ENCODE measurements at regions not wholly inside any gene's neighbourhood (a gene's known extent, or its start where the extent isn't known, plus 50 kb on each side); places are given as distances from the start of the nearest gene placed in this dataset.

GRCh38 chr16:79865918-79866317 lies 265.4 kb upstream of the MAF start:
- DNase-seq (ENCODE audit: low read depth in 2 of 2) = no peak

- no peak for DNase-seq (ENCODE audit: low read depth in 2 of 2)
These were observed 264.3 kb upstream of the MAF start for GRCh38 chr16:79864781-79865391.

- DNase-seq (ENCODE audit: low read depth in 2 of 2) = no peak
These were observed 263.7 kb upstream of the MAF start for GRCh38 chr16:79864032-79864780.

GRCh38 chr16:79863128-79864031 lies 262.8 kb upstream of the MAF start:
- no peak for DNase-seq (ENCODE audit: low read depth in 2 of 2)

GRCh38 chr16:79862601-79863000 lies 262.1 kb upstream of the MAF start:
- no peak for DNase-seq (ENCODE audit: low read depth in 2 of 2)

- no peak for DNase-seq (ENCODE audit: low read depth in 2 of 2)
These were observed 256.0 kb upstream of the MAF start for GRCh38 chr16:79856581-79856980.

GRCh38 chr16:79850348-79850747 lies 249.8 kb upstream of the MAF start:
- no peak for DNase-seq (ENCODE audit: low read depth in 2 of 2)

- DNase-seq (ENCODE audit: low read depth in 2 of 2) = no peak
These were observed 248.6 kb upstream of the MAF start for GRCh38 chr16:79849119-79849518.

- DNase-seq (ENCODE audit: low read depth in 2 of 2) = no peak
These were observed 248.2 kb upstream of the MAF start for GRCh38 chr16:79848719-79849118.

- DNase-seq (ENCODE audit: low read depth in 2 of 2) = no peak
These were observed 247.0 kb upstream of the MAF start for GRCh38 chr16:79847569-79847968.

- DNase-seq (ENCODE audit: low read depth in 2 of 2) = no peak
These were observed 246.6 kb upstream of the MAF start for GRCh38 chr16:79847101-79847500.

- DNase-seq (ENCODE audit: low read depth in 2 of 2) = no peak
These were observed 245.2 kb upstream of the MAF start for GRCh38 chr16:79845734-79846135.

- no peak for DNase-seq (ENCODE audit: low read depth in 2 of 2)
These were observed 244.6 kb upstream of the MAF start for GRCh38 chr16:79845033-79845733.

- no peak for DNase-seq (ENCODE audit: low read depth in 2 of 2)
These were observed 244.1 kb upstream of the MAF start for GRCh38 chr16:79844603-79845002.

- DNase-seq (ENCODE audit: low read depth in 2 of 2) = no peak
These were observed 243.1 kb upstream of the MAF start for GRCh38 chr16:79843631-79844043.

- DNase-seq (ENCODE audit: low read depth in 2 of 2) = no peak
These were observed 242.6 kb upstream of the MAF start for GRCh38 chr16:79843145-79843544.

- no peak for DNase-seq (ENCODE audit: low read depth in 2 of 2)
These were observed 241.7 kb upstream of the MAF start for GRCh38 chr16:79842197-79842596.

GRCh38 chr16:79839466-79840341 lies 239.2 kb upstream of the MAF start:
- no peak for DNase-seq (ENCODE audit: low read depth in 2 of 2)

GRCh38 chr16:79838496-79839259 lies 238.1 kb upstream of the MAF start:
- no peak for DNase-seq (ENCODE audit: low read depth in 2 of 2)

- DNase-seq (ENCODE audit: low read depth in 2 of 2) = no peak
These were observed 235.6 kb upstream of the MAF start for GRCh38 chr16:79836144-79836543.

All from activated CD8-positive, alpha-beta memory T cell treated with anti-CD3 and anti-CD28 coated beads for 4 hours (primary cell).